ENCODE measurements at regions not wholly inside any gene's neighbourhood (a gene's known extent, or its start where the extent isn't known, plus 50 kb on each side); places are given as distances from the start of the nearest gene placed in this dataset.
A peak's percentile ranks its signal among the peaks of the same experiment; 100 is the strongest.
"Not testable (repeated sequence)": the region's sequence is repeated elsewhere in the genome, so short reads cannot be mapped to it uniquely, and the experiment has no call there.

GRCh38 chr4:72938516-72938915 lies 131.0 kb downstream of the COX18 start:
- peak in 1 of 2 experiments; percentile 49 for DNase-seq

- no peak for DNase-seq
Measured at GRCh38 chr4:72935462-72935861, 134.1 kb downstream of the COX18 start.

GRCh38 chr4:72933029-72933428 lies 136.5 kb downstream of the COX18 start:
- no peak for DNase-seq

GRCh38 chr4:72931346-72931745 lies 138.2 kb downstream of the COX18 start:
- DNase-seq: no peak

- not testable (repeated sequence) for DNase-seq
Measured at GRCh38 chr4:72929596-72930274, 139.8 kb downstream of the COX18 start.

- DNase-seq: no peak
Measured at GRCh38 chr4:72924814-72925213, 144.7 kb downstream of the COX18 start.

- no peak for DNase-seq
Measured at GRCh38 chr4:72919937-72920336, 149.6 kb downstream of the COX18 start.

- no peak for DNase-seq
Measured at GRCh38 chr4:72919464-72919863, 150.1 kb downstream of the COX18 start.

- DNase-seq: no peak
Measured at GRCh38 chr4:72918362-72918761, 151.2 kb downstream of the COX18 start.

GRCh38 chr4:72911316-72911715 lies 158.2 kb downstream of the COX18 start:
- DNase-seq: no peak

- peak; percentile 2 to 55 for DNase-seq
Measured at GRCh38 chr4:72909461-72909860, 160.1 kb downstream of the COX18 start.

- DNase-seq: no peak
Measured at GRCh38 chr4:72902354-72902753, 167.2 kb downstream of the COX18 start.

- no peak for DNase-seq
Measured at GRCh38 chr4:72901553-72901952, 168.0 kb downstream of the COX18 start.

GRCh38 chr4:72900952-72901351 lies 168.6 kb downstream of the COX18 start:
- peak; percentile 71 to 91 for DNase-seq

- DNase-seq: no peak
Measured at GRCh38 chr4:72899621-72900020, 169.9 kb downstream of the COX18 start.

GRCh38 chr4:72899214-72899613 lies 170.3 kb downstream of the COX18 start:
- DNase-seq: no peak

GRCh38 chr4:72896515-72896914 lies 173.0 kb downstream of the COX18 start:
- DNase-seq: peak; percentile 15 to 55

- peak; percentile 80 to 97 for DNase-seq
Measured at GRCh38 chr4:72895408-72895807, 174.1 kb downstream of the COX18 start.

GRCh38 chr4:72893354-72894066 lies 176.0 kb downstream of the COX18 start:
- no peak for DNase-seq

GRCh38 chr4:72888331-72888730 lies 181.2 kb downstream of the COX18 start:
- no peak for DNase-seq

- DNase-seq: no peak
Measured at GRCh38 chr4:72887152-72887551, 182.4 kb downstream of the COX18 start.

- DNase-seq: no peak
Measured at GRCh38 chr4:72886602-72887001, 182.9 kb downstream of the COX18 start.

- DNase-seq: not testable (repeated sequence)
Measured at GRCh38 chr4:72884225-72884624, 185.3 kb downstream of the COX18 start.

- DNase-seq: no peak
Measured at GRCh38 chr4:72876946-72877345, 192.6 kb downstream of the COX18 start.

- no peak for DNase-seq
Measured at GRCh38 chr4:72875545-72875944, 194.0 kb downstream of the COX18 start.

Measured in NCI-H524 (cell line).